Thoracic aorta (tissue), 2 donors: ENCODE measurements at regions not wholly inside any gene's neighbourhood (a gene's known extent, or its start where the extent isn't known, plus 50 kb on each side); places are given as distances from the start of the nearest gene placed in this dataset.

Experiments
- ATAC-seq: fragments of 150-250 bp; one replicate; pipeline ENCODE4 v1.8.0; 2017; ENCODE audit warnings: low read depth; ENCODE audit not compliant: insufficient number of reproducible peaks, low FRiP score
- DNase-seq: peaks from one replicate; pipeline ENCODE4 v3.0.0-alpha.2; 2020; ENCODE audit warnings: low spot score
- H3K27ac ChIP-seq, 2 donors: fragments of 200-600 bp; sonication (generic); 1 replicate in 1 of 2; 2 replicates in 1 of 2; pipeline ENCODE4 v1.5.1; 2016; ENCODE audit warnings: mild to moderate bottlenecking in 2 of 2, moderate library complexity in 2 of 2
- H3K27me3 ChIP-seq: fragments of 200-600 bp; sonication (generic); replicated peaks from 2 replicates; pipeline ENCODE4 v1.6.0; 2016; ENCODE audit warnings: mild to moderate bottlenecking; ENCODE audit not compliant: insufficient read depth
- H3K36me3 ChIP-seq: fragments of 200-600 bp; sonication (generic); one replicate; pipeline ENCODE4 v1.5.1; 2016
- H3K4me1 ChIP-seq, 2 donors: fragments of 200-600 bp; sonication (generic); 1 replicate in 1 of 2; 2 replicates in 1 of 2; pipeline versions ENCODE4 v1.5.1 to v1.6.0; 2016; ENCODE audit warnings: low read depth in 2 of 2, mild to moderate bottlenecking in 1 of 2; ENCODE audit not compliant: control insufficient read depth in 1 of 2
- H3K4me3 ChIP-seq: fragments of 200-600 bp; sonication (generic); 2 replicates; pipeline ENCODE4 v1.5.1; 2016; ENCODE audit warnings: mild to moderate bottlenecking
- H3K9me3 ChIP-seq: fragments of 200-600 bp; sonication (generic); 2 replicates; pipeline ENCODE4 v1.5.1; 2016
- CTCF ChIP-seq: fragments of 200-600 bp; sonication (generic); IDR thresholded peaks from one replicate; pipeline ENCODE4 v1.5.1; 2019; ENCODE audit warnings: antibody characterized with exemption

- no peak for ATAC-seq
These were observed 407.6 kb downstream of the TMEM114 start for GRCh38 chr16:8182761-8183160.

GRCh38 chr16:8179615-8180014 is 410.7 kb downstream of the TMEM114 start:
- Histone ChIP-seq H3K4me1 (no peaks in the 10 kb centered on the region), H3K36me3 (no peaks in the 10 kb centered on the region), H3K27me3 (no peaks in the 10 kb centered on the region), H3K9me3 (no peaks in the 10 kb centered on the region), H3K27ac (no peak overlapping the region), H3K4me3 (no peak overlapping the region)
- ATAC-seq, result no peak
- DNase-seq, result no peak
- no peak for TF ChIP-seq CTCF

More at GRCh38 chr16:8182761-8183160, 407.6 kb downstream of the TMEM114 start:
- no peaks in the 10 kb centered on the region for H3K27me3 ChIP-seq
- no peaks in the 10 kb centered on the region for H3K4me1 ChIP-seq
- no peak overlapping the region for H3K27ac ChIP-seq
- H3K36me3 ChIP-seq, result no peaks in the 10 kb centered on the region
- no peak for TF ChIP-seq CTCF
- H3K4me3 ChIP-seq, result no peak overlapping the region
- DNase-seq, result no peak
- no peaks in the 10 kb centered on the region for H3K9me3 ChIP-seq

- H3K36me3 ChIP-seq, result no peaks in the 10 kb centered on the region
- no peaks in the 10 kb centered on the region for H3K4me1 ChIP-seq
- no peak for ATAC-seq
- TF ChIP-seq CTCF, result no peak
- H3K9me3 ChIP-seq, result no peaks in the 10 kb centered on the region
- H3K27ac ChIP-seq, result no peak overlapping the region
- H3K27me3 ChIP-seq, result no peaks in the 10 kb centered on the region
- DNase-seq, result no peak
- no peak overlapping the region for H3K4me3 ChIP-seq
These were observed 412.0 kb downstream of the TMEM114 start for GRCh38 chr16:8178271-8178670.

GRCh38 chr16:8175411-8175810 is 414.9 kb downstream of the TMEM114 start:
- Histone ChIP-seq H3K9me3 (no peaks in the 10 kb centered on the region), H3K27me3 (no peaks in the 10 kb centered on the region), H3K4me1 (no peaks in the 10 kb centered on the region), H3K4me3 (no peak overlapping the region), H3K36me3 (no peaks in the 10 kb centered on the region), H3K27ac (no peak overlapping the region)
- no peak for TF ChIP-seq CTCF
- DNase-seq, result no peak
- no peak for ATAC-seq

GRCh38 chr16:8173111-8173644 is 417.1 kb downstream of the TMEM114 start:
- no peak for DNase-seq
- Histone ChIP-seq H3K9me3 (no peaks in the 10 kb centered on the region), H3K36me3 (no peaks in the 10 kb centered on the region), H3K27me3 (no peaks in the 10 kb centered on the region), H3K27ac (no peak overlapping the region), H3K4me1 (no peaks in the 10 kb centered on the region), H3K4me3 (no peak overlapping the region)
- peak; percentile 26 for TF ChIP-seq CTCF
- no peak for ATAC-seq
